Kidney (tissue), 13 donors: ENCODE measurements at regions not wholly inside any gene's neighbourhood (a gene's known extent, or its start where the extent isn't known, plus 50 kb on each side); places are given as distances from the start of the nearest gene placed in this dataset.
A peak's percentile ranks its signal among the peaks of the same experiment; 100 is the strongest.

Experiments used
- DNase-seq, 5 donors: peaks; one replicate each; pipeline ENCODE4 v3.0.0-alpha.2; 2013 to 2020
- FAIRE-seq: peaks from 2 replicates; lab custom pipeline; 2012; peaks lifted over from hg19 to GRCh38; lab: Jason Lieb, UNC
- H3K27ac ChIP-seq, 2 donors: one replicate each; pipeline ENCODE4 v1.7.0; 2013; ENCODE audit warnings: low read depth in 2 of 2, low read length in 2 of 2, inconsistent platforms in 1 of 2
- H3K27me3 ChIP-seq: one replicate; pipeline ENCODE4 v1.7.1; 2013; ENCODE audit warnings: low read length, inconsistent platforms; ENCODE audit not compliant: control insufficient read depth, insufficient read depth
- H3K36me3 ChIP-seq, 3 donors: one replicate each; pipeline versions ENCODE4 v1.7.0 to v1.7.1; 2013; ENCODE audit warnings: low read length in 3 of 3, control low read depth in 1 of 3, inconsistent platforms in 1 of 3; ENCODE audit not compliant: insufficient read depth in 3 of 3, control insufficient read depth in 2 of 3
- H3K4me1 ChIP-seq, 3 donors: one replicate each; pipeline versions ENCODE4 v1.7.0 to v1.7.1; 2013; ENCODE audit warnings: low read length in 3 of 3, inconsistent platforms in 1 of 3, low read depth in 1 of 3; ENCODE audit not compliant: control insufficient read depth in 2 of 3, insufficient read depth in 2 of 3
- H3K4me3 ChIP-seq, 3 donors: one replicate each; pipeline versions ENCODE4 v1.7.0 to v1.8.1; 2013; ENCODE audit warnings: low read length in 3 of 3, control low read depth in 1 of 3, inconsistent platforms in 1 of 3
- H3K9ac ChIP-seq, 3 donors: one replicate each; pipeline versions ENCODE4 v1.7.0 to v1.7.1; 2013; ENCODE audit warnings: low read length in 3 of 3, control low read depth in 1 of 3, inconsistent platforms in 1 of 3
- H3K9me3 ChIP-seq, 3 donors: one replicate each; pipeline versions ENCODE4 v1.7.0 to v1.7.1; 2013; ENCODE audit warnings: low read length in 3 of 3, control low read depth in 1 of 3, inconsistent platforms in 1 of 3; ENCODE audit not compliant: control insufficient read depth in 2 of 3, insufficient read depth in 1 of 3
- intact Hi-C: fragments of 100-400 bp; cut with DNase I; formaldehyde crosslinking; loops from one replicate; pipeline ENCODE4 v1.11.1; 2022
- TF ChIP-seq, protein P1 (sequence below): IDR thresholded peaks from 3 replicates; pipeline ENCODE4 v1.5.1; 2012; ENCODE audit warnings: mild to moderate bottlenecking, moderate library complexity, borderline replicate concordance; ENCODE audit not compliant: insufficient read depth; ENCODE audit errors: extremely low read depth
- donor health status: control.
- donor health status: control.
- donor health status: control.
- donor health status: control.
- donor health status: control.
- donor health status: DM: yes; HTN: yes; CAD: no.
- donor health status: Normal renal cell carcinoma (clear cell type).

GRCh38 chr16:77062878-77063675, 127.9 kb upstream of the MON1B start:
- H3K9ac ChIP-seq, result no peak overlapping the region
- no peak for FAIRE-seq
- no peaks in the 10 kb centered on the region for H3K9me3 ChIP-seq
- peaks cover 0 to 2% (median 0%) of the 10 kb centered on the region in 3 donors for H3K4me1 ChIP-seq
- no peak overlapping the region for H3K27ac ChIP-seq
- TF ChIP-seq, protein P1, sequence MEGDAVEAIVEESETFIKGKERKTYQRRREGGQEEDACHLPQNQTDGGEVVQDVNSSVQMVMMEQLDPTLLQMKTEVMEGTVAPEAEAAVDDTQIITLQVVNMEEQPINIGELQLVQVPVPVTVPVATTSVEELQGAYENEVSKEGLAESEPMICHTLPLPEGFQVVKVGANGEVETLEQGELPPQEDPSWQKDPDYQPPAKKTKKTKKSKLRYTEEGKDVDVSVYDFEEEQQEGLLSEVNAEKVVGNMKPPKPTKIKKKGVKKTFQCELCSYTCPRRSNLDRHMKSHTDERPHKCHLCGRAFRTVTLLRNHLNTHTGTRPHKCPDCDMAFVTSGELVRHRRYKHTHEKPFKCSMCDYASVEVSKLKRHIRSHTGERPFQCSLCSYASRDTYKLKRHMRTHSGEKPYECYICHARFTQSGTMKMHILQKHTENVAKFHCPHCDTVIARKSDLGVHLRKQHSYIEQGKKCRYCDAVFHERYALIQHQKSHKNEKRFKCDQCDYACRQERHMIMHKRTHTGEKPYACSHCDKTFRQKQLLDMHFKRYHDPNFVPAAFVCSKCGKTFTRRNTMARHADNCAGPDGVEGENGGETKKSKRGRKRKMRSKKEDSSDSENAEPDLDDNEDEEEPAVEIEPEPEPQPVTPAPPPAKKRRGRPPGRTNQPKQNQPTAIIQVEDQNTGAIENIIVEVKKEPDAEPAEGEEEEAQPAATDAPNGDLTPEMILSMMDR, result no peak
- no peaks in the 10 kb centered on the region for H3K27me3 ChIP-seq
- intact Hi-C loops, result no loop called here
- H3K36me3 ChIP-seq, result no peaks in the 10 kb centered on the region
- DNase-seq, result peak in 3 of 5 donors; percentile 24 to 52 (median 25)
- H3K4me3 ChIP-seq, result no peak overlapping the region

GRCh38 chr16:77063676-77064016, 127.3 kb upstream of the MON1B start:
- Histone ChIP-seq H3K9ac (no peak overlapping the region), H3K4me3 (no peak overlapping the region), H3K9me3 (no peaks in the 10 kb centered on the region), H3K27me3 (no peaks in the 10 kb centered on the region), H3K27ac (no peak overlapping the region), H3K36me3 (no peaks in the 10 kb centered on the region), H3K4me1 (peaks cover 0 to 2% (median 0%) of the 10 kb centered on the region in 3 donors)
- FAIRE-seq (no peak), DNase-seq (no peak)
- TF ChIP-seq, protein P1, result no peak
- intact Hi-C loops, result no loop called here

GRCh38 chr16:77064037-77064436, 127.0 kb upstream of the MON1B start:
- H3K4me1 ChIP-seq, result peaks cover 0 to 2% (median 0%) of the 10 kb centered on the region in 3 donors
- no peak overlapping the region for H3K27ac ChIP-seq
- DNase-seq (no peak), FAIRE-seq (no peak)
- H3K9me3 ChIP-seq, result no peaks in the 10 kb centered on the region
- intact Hi-C loops, result no loop called here
- no peak overlapping the region for H3K4me3 ChIP-seq
- no peaks in the 10 kb centered on the region for H3K36me3 ChIP-seq
- no peaks in the 10 kb centered on the region for H3K27me3 ChIP-seq
- TF ChIP-seq, protein P1, result no peak
- H3K9ac ChIP-seq, result no peak overlapping the region
